ENCODE measurements at regions not wholly inside any gene's neighbourhood (a gene's known extent, or its start where the extent isn't known, plus 50 kb on each side); places are given as distances from the start of the nearest gene placed in this dataset.

DNA sequence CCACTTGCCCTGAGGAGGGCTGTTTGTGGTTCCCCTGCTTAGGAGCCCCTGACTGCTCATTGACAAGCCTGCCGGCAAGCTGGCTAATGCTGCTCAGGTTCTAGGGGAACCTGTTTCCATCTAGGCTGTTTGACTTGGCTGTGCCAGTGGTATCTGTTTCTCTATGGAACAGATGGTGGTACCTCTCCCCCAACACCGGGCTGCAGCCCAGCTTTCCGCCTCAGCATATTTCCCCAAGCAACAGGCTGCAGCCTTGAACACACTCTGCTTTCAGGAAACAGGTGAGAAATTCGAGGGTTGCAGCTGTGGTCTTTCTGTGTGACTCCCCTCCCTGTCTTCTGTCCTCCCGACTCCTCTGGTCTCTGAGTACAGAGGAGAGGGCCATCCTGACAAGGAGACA lies 132.3 kb downstream of the TMEM132E start:
- TF ChIP-seq, protein P1, sequence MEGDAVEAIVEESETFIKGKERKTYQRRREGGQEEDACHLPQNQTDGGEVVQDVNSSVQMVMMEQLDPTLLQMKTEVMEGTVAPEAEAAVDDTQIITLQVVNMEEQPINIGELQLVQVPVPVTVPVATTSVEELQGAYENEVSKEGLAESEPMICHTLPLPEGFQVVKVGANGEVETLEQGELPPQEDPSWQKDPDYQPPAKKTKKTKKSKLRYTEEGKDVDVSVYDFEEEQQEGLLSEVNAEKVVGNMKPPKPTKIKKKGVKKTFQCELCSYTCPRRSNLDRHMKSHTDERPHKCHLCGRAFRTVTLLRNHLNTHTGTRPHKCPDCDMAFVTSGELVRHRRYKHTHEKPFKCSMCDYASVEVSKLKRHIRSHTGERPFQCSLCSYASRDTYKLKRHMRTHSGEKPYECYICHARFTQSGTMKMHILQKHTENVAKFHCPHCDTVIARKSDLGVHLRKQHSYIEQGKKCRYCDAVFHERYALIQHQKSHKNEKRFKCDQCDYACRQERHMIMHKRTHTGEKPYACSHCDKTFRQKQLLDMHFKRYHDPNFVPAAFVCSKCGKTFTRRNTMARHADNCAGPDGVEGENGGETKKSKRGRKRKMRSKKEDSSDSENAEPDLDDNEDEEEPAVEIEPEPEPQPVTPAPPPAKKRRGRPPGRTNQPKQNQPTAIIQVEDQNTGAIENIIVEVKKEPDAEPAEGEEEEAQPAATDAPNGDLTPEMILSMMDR (IDR thresholded peaks at IDR 0.05) = no peak
- no peak for TF ChIP-seq POLR2A (IDR thresholded peaks at IDR 0.05)

Measured in thyroid gland (tissue), 4 donors.